ENCODE measurements at regions not wholly inside any gene's neighbourhood (a gene's known extent, or its start where the extent isn't known, plus 50 kb on each side); places are given as distances from the start of the nearest gene placed in this dataset.

- Histone ChIP-seq H3K4me3 (no peak overlapping the region), H3K9me3 (no peaks in the 10 kb centered on the region), H3K4me1 (no peaks in the 10 kb centered on the region), H3K27ac (no peak overlapping the region), H3K36me3 (no peaks in the 10 kb centered on the region), H3K27me3 (no peaks in the 10 kb centered on the region)
- in situ Hi-C loops (cut with MboI; ENCODE audit: low sequenced_read_pairs in 4 of 4): no loop called here
- TF ChIP-seq CTCF (IDR thresholded peaks at IDR 0.05 in 4 of 5, conservative IDR thresholded peaks at IDR 0.05 in 1 of 5) (no peak), POLR2A (IDR thresholded peaks at IDR 0.05) (no peak)
- ATAC-seq (no peak), DNase-seq (no peak)
- intact Hi-C loops (cut with DNase I; ENCODE audit: low total_unique reads): no loop called here
These were observed 497.2 kb upstream of the PKN2 start for GRCh38 chr1:88186911-88187310.

- no peak for ATAC-seq
- H3K4me1 ChIP-seq: no peaks in the 10 kb centered on the region
- DNase-seq: no peak
- in situ Hi-C loops (cut with MboI; ENCODE audit: low sequenced_read_pairs in 4 of 4) (no loop called here), intact Hi-C loops (cut with DNase I; ENCODE audit: low total_unique reads) (no loop called here)
- no peak for TF ChIP-seq CTCF (IDR thresholded peaks at IDR 0.05 in 4 of 5, conservative IDR thresholded peaks at IDR 0.05 in 1 of 5)
- no peak for TF ChIP-seq POLR2A (IDR thresholded peaks at IDR 0.05)
- no peaks in the 10 kb centered on the region for H3K9me3 ChIP-seq
- H3K27ac ChIP-seq: no peak overlapping the region
- H3K36me3 ChIP-seq: no peaks in the 10 kb centered on the region
- no peaks in the 10 kb centered on the region for H3K27me3 ChIP-seq
- no peak overlapping the region for H3K4me3 ChIP-seq
These were observed 496.0 kb upstream of the PKN2 start for GRCh38 chr1:88188038-88188437.

GRCh38 chr1:88189525-88189924 lies 494.5 kb upstream of the PKN2 start:
- Histone ChIP-seq H3K9me3 (no peaks in the 10 kb centered on the region), H3K27me3 (no peaks in the 10 kb centered on the region), H3K4me3 (no peak overlapping the region), H3K36me3 (no peaks in the 10 kb centered on the region), H3K4me1 (no peaks in the 10 kb centered on the region), H3K27ac (no peak overlapping the region)
- in situ Hi-C loops (cut with MboI; ENCODE audit: low sequenced_read_pairs in 4 of 4) (no loop called here), intact Hi-C loops (cut with DNase I; ENCODE audit: low total_unique reads) (no loop called here)
- DNase-seq (no peak), ATAC-seq (no peak)
- no peak for TF ChIP-seq CTCF (IDR thresholded peaks at IDR 0.05 in 4 of 5, conservative IDR thresholded peaks at IDR 0.05 in 1 of 5)

GRCh38 chr1:88191917-88192316 lies 492.2 kb upstream of the PKN2 start:
- Histone ChIP-seq H3K27ac (no peak overlapping the region), H3K36me3 (no peaks in the 10 kb centered on the region), H3K27me3 (no peaks in the 10 kb centered on the region), H3K9me3 (no peaks in the 10 kb centered on the region), H3K4me3 (no peak overlapping the region), H3K4me1 (no peaks in the 10 kb centered on the region)
- in situ Hi-C loops (cut with MboI; ENCODE audit: low sequenced_read_pairs in 4 of 4) (no loop called here), intact Hi-C loops (cut with DNase I; ENCODE audit: low total_unique reads) (no loop called here)
- no peak for DNase-seq
- ATAC-seq: no peak
- no peak for TF ChIP-seq POLR2A (IDR thresholded peaks at IDR 0.05)
- no peak for TF ChIP-seq CTCF (IDR thresholded peaks at IDR 0.05 in 4 of 5, conservative IDR thresholded peaks at IDR 0.05 in 1 of 5)

- Histone ChIP-seq H3K36me3 (no peaks in the 10 kb centered on the region), H3K27ac (no peak overlapping the region), H3K27me3 (no peaks in the 10 kb centered on the region), H3K9me3 (no peaks in the 10 kb centered on the region), H3K4me1 (no peaks in the 10 kb centered on the region), H3K4me3 (no peak overlapping the region)
- in situ Hi-C loops (cut with MboI; ENCODE audit: low sequenced_read_pairs in 4 of 4) (no loop called here), intact Hi-C loops (cut with DNase I; ENCODE audit: low total_unique reads) (no loop called here)
- DNase-seq (no peak), ATAC-seq (no peak)
- TF ChIP-seq POLR2A (IDR thresholded peaks at IDR 0.05) (no peak), CTCF (IDR thresholded peaks at IDR 0.05 in 4 of 5, conservative IDR thresholded peaks at IDR 0.05 in 1 of 5) (no peak)
These were observed 489.5 kb upstream of the PKN2 start for GRCh38 chr1:88194542-88194941.

All from gastrocnemius medialis (tissue), 4 donors.